Parathyroid adenoma (tissue), 2 donors: ENCODE measurements at regions not wholly inside any gene's neighbourhood (a gene's known extent, or its start where the extent isn't known, plus 50 kb on each side); places are given as distances from the start of the nearest gene placed in this dataset.

ENCODE experiments used
- H2AFZ ChIP-seq: fragments of 300-600 bp; sonication (generic); one replicate; pipeline ENCODE4 v1.7.0; 2017; ENCODE audit warnings: antibody characterized with exemption, mild to moderate bottlenecking
- H3K27ac ChIP-seq: fragments of 300-600 bp; sonication (generic); one replicate; pipeline ENCODE4 v1.7.0; 2017
- H3K27me3 ChIP-seq: fragments of 300-600 bp; sonication (generic); one replicate; pipeline ENCODE4 v1.7.0; 2017; ENCODE audit warnings: low read length; ENCODE audit not compliant: control insufficient read depth, insufficient read depth
- H3K36me3 ChIP-seq: fragments of 300-600 bp; sonication (generic); one replicate; pipeline ENCODE4 v1.7.0; 2017; ENCODE audit warnings: low read length; ENCODE audit not compliant: control insufficient read depth, insufficient read depth
- H3K4me1 ChIP-seq: fragments of 300-600 bp; sonication (generic); one replicate; pipeline ENCODE4 v1.7.0; 2017; ENCODE audit warnings: control low read depth
- H3K4me2 ChIP-seq: fragments of 300-600 bp; sonication (generic); one replicate; pipeline ENCODE4 v1.7.0; 2017; ENCODE audit warnings: low read length
- H3K4me3 ChIP-seq: fragments of 300-600 bp; sonication (generic); one replicate; pipeline ENCODE4 v1.7.0; 2017; ENCODE audit warnings: low read depth, low read length
- H3K79me2 ChIP-seq: fragments of 300-600 bp; sonication (generic); one replicate; pipeline ENCODE4 v1.7.0; 2017; ENCODE audit warnings: control low read depth
- H3K9ac ChIP-seq: fragments of 300-600 bp; sonication (generic); one replicate; pipeline ENCODE4 v1.7.0; 2017; ENCODE audit warnings: mild to moderate bottlenecking
- H3K9me3 ChIP-seq: fragments of 300-600 bp; sonication (generic); one replicate; pipeline ENCODE4 v1.7.0; 2017; ENCODE audit warnings: low read length; ENCODE audit not compliant: control insufficient read depth
- CTCF ChIP-seq: fragments of 300-600 bp; sonication (generic); IDR thresholded peaks from one replicate; pipeline ENCODE4 v1.7.0; 2017; ENCODE audit warnings: antibody characterized with exemption, mild to moderate bottlenecking
- donor health status: primary hyperparathyroidism.

DNA sequence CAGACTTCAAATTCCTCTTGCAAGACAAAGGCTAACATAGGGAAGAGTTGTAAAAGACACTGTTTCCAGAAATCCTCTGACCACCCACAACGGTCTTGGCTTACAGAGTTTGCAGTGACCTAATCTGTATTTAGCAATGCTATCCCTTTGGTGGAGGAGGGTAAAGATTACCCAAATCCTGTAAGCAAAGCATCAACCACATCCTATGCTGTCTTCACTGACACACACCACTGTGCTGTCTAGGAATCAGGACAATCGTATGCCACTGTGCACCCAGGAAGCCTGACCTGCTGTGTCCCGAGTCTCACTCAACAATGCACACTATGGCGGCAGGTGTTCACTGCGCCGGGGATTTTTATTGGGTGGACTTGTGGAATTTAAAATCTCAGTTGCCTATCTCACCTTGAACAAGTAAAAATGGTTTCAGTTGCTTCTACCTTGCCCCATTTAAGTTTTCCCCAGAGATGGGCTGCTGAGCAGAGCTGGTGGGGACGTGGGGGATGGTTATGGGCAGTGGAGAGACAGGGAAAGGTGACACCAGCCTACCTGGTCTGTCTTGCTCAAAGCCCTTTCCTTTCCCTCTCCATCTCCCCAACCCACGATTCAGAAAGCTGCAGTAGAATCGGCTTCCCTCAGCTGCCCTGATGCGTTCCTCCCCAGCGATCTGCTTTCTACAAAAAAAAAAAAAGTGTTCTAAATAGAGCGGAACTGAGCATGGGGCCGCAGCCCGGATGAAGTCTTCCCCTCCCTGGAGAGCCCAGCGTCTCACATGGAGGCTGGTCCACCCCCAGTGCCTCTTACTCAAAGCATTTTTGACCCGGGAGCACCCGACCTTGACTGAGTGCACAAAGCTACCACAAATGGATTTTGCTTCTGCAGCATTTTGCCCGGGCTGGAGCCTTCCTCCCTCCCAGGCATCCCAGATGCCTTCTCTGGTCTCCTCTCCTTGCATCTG, 271.5 kb downstream of the SOX9 start:
- peak overlapping the region; percentile 48 for H3K27ac ChIP-seq
- TF ChIP-seq CTCF: no peak
- H2AFZ ChIP-seq: peak overlapping the region; percentile 54

DNA sequence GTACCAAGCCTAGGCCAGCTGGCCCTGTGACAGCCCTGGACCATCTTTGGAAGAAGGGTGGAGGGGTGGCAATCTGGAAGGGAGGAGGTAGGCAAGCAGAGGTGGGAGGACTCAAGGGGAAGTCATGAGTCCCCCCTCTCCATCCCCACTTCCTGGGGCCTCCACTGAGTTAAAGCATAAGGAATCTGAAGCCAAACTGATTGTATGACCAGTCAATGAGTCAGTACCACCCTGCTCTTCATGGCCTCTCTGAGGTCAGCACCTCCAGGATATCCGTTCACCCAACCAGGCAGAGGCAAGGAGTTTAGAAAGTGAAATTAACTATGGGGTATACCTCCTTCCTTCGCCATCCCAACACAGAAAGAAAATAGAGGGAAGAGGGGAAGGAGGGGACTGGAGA, 272.7 kb downstream of the SOX9 start:
- Histone ChIP-seq H3K4me2 (no peak overlapping the region), H3K4me1 (peaks cover 20% of the 10 kb centered on the region), H3K27me3 (no peaks in the 10 kb centered on the region), H3K79me2 (no peaks in the 10 kb centered on the region), H3K4me3 (no peak overlapping the region), H3K27ac (no peak overlapping the region), H2AFZ (no peak overlapping the region), H3K9ac (no peak overlapping the region), H3K9me3 (no peaks in the 10 kb centered on the region), H3K36me3 (no peaks in the 10 kb centered on the region)
- no peak for TF ChIP-seq CTCF

More for the DNA sequence above, 271.5 kb downstream of the SOX9 start:
- H3K36me3 ChIP-seq: no peaks in the 10 kb centered on the region
- H3K4me2 ChIP-seq: peak overlapping the region; percentile 51
- H3K79me2 ChIP-seq: no peaks in the 10 kb centered on the region
- no peak overlapping the region for H3K4me3 ChIP-seq
- no peaks in the 10 kb centered on the region for H3K27me3 ChIP-seq
- peaks cover 20% of the 10 kb centered on the region for H3K4me1 ChIP-seq
- no peaks in the 10 kb centered on the region for H3K9me3 ChIP-seq
- no peak overlapping the region for H3K9ac ChIP-seq

DNA sequence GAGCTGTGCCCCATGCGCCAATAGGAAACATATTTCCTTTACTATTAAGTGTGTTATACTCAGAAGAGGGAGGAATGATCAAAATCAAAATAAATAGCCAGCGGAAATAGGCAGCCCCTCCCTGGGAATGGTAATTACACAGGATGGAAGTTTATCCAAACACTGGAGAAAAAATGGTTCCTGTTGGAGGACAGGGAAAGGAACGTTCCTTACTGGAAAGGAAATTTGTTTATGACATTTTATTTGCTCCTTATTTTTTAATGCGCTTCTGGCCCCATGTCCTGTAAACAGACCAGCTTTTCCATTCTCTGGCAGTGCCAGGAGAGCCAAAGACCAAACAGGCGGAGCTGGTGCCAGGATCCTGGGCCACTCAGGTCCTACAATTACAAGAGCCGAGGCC, 273.7 kb downstream of the SOX9 start:
- H2AFZ ChIP-seq: no peak overlapping the region
- H3K79me2 ChIP-seq: no peaks in the 10 kb centered on the region
- no peak overlapping the region for H3K4me3 ChIP-seq
- no peaks in the 10 kb centered on the region for H3K9me3 ChIP-seq
- no peaks in the 10 kb centered on the region for H3K27me3 ChIP-seq
- H3K4me1 ChIP-seq: peaks cover 20% of the 10 kb centered on the region
- no peak overlapping the region for H3K4me2 ChIP-seq
- no peaks in the 10 kb centered on the region for H3K36me3 ChIP-seq
- TF ChIP-seq CTCF: no peak
- no peak overlapping the region for H3K9ac ChIP-seq
- H3K27ac ChIP-seq: no peak overlapping the region

DNA sequence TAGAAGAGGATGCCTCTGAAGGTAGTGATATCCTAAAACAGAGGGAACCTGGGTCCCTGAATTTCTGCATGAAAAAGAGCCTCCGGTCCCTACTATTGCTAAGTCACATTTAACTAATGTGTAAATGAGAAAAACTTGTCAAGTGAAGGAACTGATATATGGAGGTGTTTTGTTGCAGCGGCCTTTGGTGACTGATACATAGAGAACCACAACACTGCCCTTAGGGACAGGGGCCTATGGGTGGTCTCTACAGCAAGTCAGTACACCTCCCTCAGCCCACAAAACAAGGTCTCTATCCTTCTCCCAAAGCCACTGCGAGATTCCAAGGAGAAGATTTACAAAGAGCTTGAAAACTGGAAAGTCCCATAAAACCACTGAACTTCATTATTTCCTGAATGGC, 275.3 kb downstream of the SOX9 start:
- H3K27me3 ChIP-seq: no peaks in the 10 kb centered on the region
- no peak overlapping the region for H3K4me3 ChIP-seq
- no peak for TF ChIP-seq CTCF
- H3K4me1 ChIP-seq: peaks cover 18% of the 10 kb centered on the region
- no peak overlapping the region for H3K27ac ChIP-seq
- H2AFZ ChIP-seq: no peak overlapping the region
- H3K36me3 ChIP-seq: no peaks in the 10 kb centered on the region
- H3K9ac ChIP-seq: no peak overlapping the region
- no peaks in the 10 kb centered on the region for H3K79me2 ChIP-seq
- no peaks in the 10 kb centered on the region for H3K9me3 ChIP-seq
- no peak overlapping the region for H3K4me2 ChIP-seq

GRCh38 chr17:72397223-72397667, 276.4 kb downstream of the SOX9 start:
- no peak overlapping the region for H3K27ac ChIP-seq
- no peaks in the 10 kb centered on the region for H3K36me3 ChIP-seq
- H3K79me2 ChIP-seq: no peaks in the 10 kb centered on the region
- H3K9me3 ChIP-seq: no peaks in the 10 kb centered on the region
- no peak overlapping the region for H2AFZ ChIP-seq
- H3K4me3 ChIP-seq: no peak overlapping the region
- peaks cover 13% of the 10 kb centered on the region for H3K4me1 ChIP-seq
- no peaks in the 10 kb centered on the region for H3K27me3 ChIP-seq
- TF ChIP-seq CTCF: no peak
- no peak overlapping the region for H3K4me2 ChIP-seq
- H3K9ac ChIP-seq: no peak overlapping the region
